ENCODE measurements at regions not wholly inside any gene's neighbourhood (a gene's known extent, or its start where the extent isn't known, plus 50 kb on each side); places are given as distances from the start of the nearest gene placed in this dataset.

DNA sequence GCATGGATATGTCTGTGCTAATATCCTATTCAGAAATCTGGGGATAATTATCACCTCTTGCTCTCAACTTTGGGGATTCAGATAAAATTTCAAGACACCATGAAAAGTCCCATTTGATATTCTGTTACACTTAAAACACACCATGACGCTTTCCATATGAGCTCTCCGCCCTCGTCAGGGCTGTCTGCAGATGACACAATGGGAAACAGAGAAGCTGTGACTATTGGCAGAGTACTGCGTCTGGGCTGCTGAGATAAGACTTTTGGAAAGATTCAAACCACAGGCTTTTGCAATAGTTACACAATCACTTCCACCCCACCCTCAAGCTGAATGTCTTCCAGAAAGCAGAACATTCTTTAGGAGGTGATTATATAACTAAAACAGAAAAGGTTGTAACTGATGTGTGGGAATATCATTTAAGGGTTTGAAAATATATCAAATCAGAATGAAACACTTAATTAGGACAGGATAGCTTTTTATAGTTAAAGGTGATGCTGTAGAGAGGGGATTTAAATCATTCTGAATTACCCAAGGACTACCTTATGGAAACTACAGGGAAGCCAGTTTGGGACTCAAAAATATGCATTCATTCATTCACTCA, 75.3 kb upstream of the TMPO start:
- DNase-seq: peak in 4 of 10 donors; percentile 32 to 91 (median 59)
- intact Hi-C loops (cut with DNase I): no loop called here

DNA sequence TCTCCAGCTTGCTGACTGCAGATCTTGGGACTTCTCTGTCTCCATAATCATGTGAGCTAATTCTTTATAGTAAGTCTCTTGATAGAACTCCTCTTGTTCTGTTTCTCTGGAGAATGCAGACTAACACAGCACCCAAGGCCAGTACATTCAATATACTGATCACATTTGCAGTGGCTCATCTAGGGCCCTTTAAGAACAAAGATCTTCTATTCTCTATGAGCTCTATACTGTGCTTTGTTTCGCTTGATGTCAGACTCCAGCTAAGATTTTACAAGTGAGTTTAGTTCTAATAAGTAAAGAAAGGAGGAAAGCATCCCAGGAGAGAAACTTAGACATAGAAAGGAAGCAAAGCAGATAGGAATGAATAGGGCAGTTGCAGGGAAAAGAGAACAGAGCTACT, 69.3 kb upstream of the TMPO start:
- intact Hi-C loops (cut with DNase I): no loop called here
- DNase-seq: no peak

DNA sequence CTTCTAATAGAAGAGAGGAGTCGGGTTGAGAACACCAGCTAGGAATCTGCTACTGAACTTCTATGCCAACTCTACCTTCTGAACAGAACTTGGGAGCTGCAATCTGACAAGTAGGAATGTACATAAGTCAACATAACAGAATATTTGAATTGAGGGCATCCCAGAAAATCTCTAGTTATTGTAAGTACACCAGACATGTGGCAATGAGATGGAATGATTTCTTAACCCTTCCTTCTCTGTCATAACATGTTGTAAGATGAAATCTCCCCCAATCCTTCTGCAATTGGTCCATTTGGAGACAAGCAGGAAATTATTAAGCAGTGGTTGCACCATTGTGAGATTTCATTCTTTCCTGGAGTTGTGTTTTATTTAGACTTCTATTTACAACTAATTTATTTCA, 68.7 kb upstream of the TMPO start:
- DNase-seq: no peak
- intact Hi-C loops (cut with DNase I): no loop called here

DNA sequence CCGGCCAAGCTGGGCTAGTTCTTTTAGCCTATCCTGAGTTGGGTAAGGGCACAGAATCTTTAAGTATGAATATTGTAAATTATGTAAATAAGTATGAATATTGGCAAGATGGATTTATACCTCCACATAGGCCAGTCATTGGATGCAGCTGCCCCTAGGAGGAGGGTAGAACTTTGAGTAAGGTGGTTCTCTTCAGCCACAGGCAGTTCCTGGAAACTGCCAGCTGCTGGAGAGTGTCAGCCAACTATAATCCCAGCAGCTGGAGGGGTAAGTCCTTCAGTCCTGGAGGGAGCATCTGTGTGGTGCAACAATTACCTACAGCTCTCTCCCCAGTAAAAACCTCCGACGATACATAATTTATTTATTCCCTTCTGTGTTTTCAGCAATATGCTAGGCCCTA, 65.8 kb upstream of the TMPO start:
- intact Hi-C loops (cut with DNase I): no loop called here
- DNase-seq: no peak

DNA sequence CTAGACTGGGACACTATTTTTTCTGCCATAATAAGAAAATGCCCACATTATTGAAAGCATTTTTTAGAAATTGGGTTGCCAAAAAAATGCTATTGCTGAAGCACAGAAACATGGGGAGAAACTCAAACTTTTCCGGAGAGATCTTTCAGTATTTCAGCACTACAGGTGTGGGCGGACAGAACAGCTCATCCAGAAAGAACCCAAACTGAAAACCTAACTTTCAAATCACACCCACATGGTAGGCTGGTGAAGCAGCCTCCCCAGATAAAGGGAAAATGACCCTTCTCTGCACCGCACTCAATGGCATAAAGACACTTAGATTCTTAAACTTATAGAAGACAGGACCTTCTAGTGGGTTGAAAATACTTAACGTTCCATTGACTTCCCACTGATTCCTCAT, 62.3 kb upstream of the TMPO start:
- intact Hi-C loops (cut with DNase I): no loop called here
- no peak for DNase-seq

DNA sequence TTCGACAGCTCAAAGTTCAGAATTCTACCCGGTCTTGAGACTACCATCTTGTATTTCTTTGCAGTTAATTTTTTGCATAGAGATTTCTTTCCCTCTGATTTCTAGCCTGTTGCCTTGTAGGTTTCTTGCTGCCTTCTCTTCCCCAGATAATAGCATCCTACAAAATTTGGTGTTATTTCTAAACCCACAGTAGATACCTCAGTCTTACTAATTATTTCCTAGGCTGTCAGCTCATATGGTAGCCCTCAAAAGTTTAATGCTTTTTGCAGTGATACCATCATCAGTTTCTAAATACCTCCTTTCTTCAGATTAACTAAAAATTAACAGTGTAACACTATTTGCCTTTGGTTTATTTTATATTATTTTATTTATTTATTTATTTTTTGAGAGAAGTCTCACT, 61.9 kb upstream of the TMPO start:
- no peak for DNase-seq
- intact Hi-C loops (cut with DNase I): no loop called here

DNA sequence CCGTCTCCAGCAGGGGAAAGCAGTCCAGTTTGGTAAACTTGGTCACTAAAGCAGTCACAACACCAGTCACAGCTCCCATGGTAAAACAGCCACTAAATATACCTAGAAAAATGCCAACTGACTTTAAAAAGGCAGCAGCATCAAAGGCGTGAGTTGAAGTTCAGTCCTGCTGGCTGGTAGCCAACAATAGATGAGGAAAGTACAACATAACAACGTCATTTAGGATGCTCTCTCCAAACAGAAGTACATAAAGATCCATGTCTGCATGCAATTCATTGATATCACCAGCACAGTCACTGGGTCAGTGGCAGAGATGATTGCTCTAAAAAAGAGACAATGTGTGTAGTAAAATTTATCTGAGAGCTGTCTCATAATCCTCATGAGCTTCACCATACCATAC, 59.3 kb upstream of the TMPO start:
- no peak for DNase-seq
- intact Hi-C loops (cut with DNase I): no loop called here

DNA sequence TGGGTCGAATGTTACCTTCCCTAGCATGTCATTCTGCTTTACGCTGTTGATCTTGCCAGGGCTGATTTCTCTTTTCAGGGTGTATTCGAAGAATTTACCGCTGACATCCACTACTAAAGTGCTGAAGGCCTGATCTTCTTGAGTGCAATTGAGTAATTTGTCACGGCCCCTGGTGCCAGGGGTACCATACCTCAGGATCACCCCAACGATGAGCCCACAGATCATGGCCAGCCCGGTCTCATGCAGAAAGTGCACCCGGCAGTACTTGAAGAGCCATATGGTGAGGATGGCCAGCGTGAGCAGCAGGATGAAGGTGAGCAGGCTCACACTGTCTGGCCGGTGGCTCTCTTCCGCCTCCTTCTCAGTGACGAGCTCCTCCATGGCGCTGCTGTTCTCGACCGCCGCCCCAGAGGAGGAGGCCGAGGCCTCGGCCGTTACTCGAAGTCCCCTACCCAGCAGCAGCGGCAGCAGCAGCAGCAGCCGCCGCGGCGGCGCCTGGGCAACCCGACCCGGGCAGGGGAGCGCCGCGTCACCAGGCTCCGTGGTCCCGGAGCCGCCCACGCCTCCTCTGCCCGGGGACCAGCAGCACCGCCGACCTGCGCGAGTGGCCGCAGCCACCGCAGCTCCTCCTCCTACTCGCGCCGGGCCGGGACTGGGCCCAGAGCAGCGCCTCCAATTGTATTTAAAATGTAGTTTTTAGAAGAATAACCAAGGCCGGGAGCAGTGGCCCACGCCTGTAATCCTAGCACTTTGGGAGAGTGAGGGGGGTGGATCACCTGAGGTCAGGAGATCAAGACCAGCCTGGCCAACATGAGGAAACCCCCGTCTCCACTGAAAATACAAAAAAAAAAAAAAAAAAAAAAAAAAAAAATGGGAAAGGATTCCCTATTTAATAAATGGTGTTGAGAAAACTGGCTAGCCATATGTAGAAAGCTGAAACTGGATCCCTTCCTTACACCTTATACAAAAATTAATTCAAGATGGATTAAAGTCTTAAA, 58.5 kb upstream of the TMPO start:
- intact Hi-C loops (cut with DNase I): no loop called here
- DNase-seq: peak in 7 of 10 donors; percentile 15 to 86 (median 29)

DNA sequence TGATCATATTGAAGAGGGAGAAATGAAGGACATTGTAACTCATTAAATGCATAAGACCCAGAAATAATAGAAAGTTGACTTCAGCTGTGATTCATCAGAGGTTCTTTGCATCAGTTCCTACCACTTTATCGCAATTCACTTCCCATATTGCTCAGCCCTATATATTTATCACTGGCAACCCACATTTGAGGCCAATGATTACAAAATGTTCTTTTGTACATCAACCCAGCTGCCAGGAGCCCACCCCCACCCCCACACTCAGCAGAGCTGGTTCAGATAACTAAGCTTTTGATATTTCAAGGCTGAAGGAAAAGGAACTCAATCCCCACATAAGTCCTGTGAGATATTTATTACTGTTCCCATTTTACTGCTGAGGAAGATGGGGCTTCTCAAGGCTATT, 51.2 kb upstream of the TMPO start:
- intact Hi-C loops (cut with DNase I): no loop called here

DNA sequence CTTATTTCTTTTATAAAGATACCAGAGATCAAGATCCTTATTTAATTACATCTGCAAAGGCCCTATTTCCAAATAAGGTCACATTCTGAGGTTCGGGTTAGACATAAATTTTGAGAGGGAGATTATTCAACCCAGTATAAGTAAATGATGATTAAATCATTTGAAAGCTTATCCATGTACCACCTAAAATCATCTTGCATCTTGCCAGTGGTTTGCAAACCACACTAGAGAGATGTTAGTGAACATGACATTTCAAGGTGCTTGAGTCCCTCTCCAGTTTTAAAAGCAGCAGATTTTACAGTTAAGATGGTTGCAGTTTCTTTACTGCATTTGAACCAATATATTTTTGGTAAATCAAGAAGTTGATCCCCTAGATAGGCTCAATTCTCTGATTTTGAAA, 49.9 kb upstream of the TMPO start:
- no peak for DNase-seq
- intact Hi-C loops (cut with DNase I): no loop called here

More for the DNA sequence above, 51.2 kb upstream of the TMPO start:
- peak in 1 of 10 donors; percentile 18 for DNase-seq
